AG09309 (cell line): ENCODE measurements at regions not wholly inside any gene's neighbourhood (a gene's known extent, or its start where the extent isn't known, plus 50 kb on each side); places are given as distances from the start of the nearest gene placed in this dataset.
"Not testable (repeated sequence)": the region's sequence is repeated elsewhere in the genome, so short reads cannot be mapped to it uniquely, and the experiment has no call there.

Source experiments
- DNase-seq: peaks from one replicate; pipeline ENCODE4 v3.0.0-alpha.2; 2010; ENCODE audit warnings: low read depth
- H3K4me3 ChIP-seq: 2 replicates; pipeline ENCODE4 v1.5.1; 2011; ENCODE audit warnings: mild to moderate bottlenecking, low read depth, low read length, moderate library complexity; ENCODE audit not compliant: control insufficient read depth
- TF ChIP-seq, protein P1 (sequence below): IDR thresholded peaks from 2 replicates; pipeline ENCODE4 v1.5.1; 2011; ENCODE audit warnings: mild to moderate bottlenecking, low read depth, low read length, inconsistent platforms; ENCODE audit not compliant: insufficient read depth, control insufficient read depth; ENCODE audit errors: missing control alignments

DNA sequence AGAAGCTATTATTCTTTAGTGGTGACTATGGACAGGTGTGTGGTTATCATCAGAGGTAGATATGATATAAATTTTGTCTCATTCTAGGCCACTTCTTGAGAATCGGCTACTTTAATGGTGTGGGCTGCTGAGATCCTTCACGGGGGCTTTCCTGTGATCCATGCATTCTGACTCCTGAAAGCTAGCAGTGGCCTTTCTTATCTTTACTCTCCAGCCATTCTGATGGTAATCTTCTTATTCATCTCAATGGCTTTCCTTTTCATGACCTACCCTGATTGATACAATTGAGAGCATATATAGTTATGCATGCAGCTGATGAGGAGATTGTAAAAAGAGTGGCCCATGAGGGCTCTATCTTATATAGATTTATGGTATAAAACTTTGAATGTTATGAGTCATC lies 78.3 kb upstream of the ZPLD1 start:
- DNase-seq = no peak
- TF ChIP-seq, protein P1, sequence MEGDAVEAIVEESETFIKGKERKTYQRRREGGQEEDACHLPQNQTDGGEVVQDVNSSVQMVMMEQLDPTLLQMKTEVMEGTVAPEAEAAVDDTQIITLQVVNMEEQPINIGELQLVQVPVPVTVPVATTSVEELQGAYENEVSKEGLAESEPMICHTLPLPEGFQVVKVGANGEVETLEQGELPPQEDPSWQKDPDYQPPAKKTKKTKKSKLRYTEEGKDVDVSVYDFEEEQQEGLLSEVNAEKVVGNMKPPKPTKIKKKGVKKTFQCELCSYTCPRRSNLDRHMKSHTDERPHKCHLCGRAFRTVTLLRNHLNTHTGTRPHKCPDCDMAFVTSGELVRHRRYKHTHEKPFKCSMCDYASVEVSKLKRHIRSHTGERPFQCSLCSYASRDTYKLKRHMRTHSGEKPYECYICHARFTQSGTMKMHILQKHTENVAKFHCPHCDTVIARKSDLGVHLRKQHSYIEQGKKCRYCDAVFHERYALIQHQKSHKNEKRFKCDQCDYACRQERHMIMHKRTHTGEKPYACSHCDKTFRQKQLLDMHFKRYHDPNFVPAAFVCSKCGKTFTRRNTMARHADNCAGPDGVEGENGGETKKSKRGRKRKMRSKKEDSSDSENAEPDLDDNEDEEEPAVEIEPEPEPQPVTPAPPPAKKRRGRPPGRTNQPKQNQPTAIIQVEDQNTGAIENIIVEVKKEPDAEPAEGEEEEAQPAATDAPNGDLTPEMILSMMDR = no peak
- H3K4me3 ChIP-seq = no peak overlapping the region

DNA sequence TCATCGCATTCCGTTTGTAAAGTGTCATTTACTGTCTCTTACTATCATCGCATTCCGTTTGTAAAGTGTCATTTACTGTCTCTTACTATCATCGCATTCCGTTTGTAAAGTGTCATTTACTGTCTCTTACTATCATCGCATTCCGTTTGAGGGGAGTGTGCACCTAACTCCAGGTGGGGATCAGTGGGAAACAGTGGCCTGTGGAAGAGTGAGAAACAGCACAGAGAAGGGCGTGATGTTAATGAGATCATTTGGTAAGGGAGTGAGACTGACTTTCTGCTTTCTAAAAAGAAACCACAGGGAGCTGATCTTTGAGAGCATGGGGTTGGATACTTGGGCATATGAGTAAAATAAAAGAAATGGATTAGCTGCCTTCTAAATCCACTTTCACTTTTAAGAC lies 77.5 kb upstream of the ZPLD1 start:
- H3K4me3 ChIP-seq, DNase-seq: not testable (repeated sequence)

DNA sequence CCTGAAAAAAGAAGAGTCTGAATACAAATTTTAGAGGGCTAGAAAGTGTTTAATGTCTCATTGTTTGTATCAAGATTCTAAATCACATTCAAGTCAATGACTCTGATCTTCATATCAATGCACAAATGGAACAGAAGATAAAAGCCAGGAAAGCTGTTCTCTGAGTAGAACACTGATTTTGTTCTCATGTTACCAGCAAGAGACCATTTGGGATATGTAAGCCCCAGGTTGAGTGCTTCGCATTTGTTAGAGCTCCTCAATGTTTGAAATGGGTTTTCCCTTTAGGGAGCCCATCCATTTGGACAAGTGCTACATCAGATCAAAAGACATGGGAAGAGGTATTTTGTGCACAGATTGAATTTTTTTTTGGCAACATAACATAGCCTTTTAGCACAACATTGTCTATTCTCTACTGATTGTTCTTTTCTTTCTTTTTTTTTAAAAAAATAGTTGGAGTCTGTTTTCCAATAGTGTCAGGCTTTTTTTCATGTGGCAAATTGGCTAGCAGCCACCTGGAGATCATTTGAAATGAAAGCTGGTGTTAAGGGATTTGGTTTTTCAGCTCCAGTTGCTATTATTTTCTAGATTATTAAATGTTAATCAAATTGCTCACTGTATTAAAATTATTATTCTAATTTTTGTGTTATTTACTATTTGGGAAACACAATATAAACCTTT lies 74.5 kb upstream of the ZPLD1 start:
- TF ChIP-seq, protein P1 = no peak
- no peak overlapping the region for H3K4me3 ChIP-seq
- no peak for DNase-seq

DNA sequence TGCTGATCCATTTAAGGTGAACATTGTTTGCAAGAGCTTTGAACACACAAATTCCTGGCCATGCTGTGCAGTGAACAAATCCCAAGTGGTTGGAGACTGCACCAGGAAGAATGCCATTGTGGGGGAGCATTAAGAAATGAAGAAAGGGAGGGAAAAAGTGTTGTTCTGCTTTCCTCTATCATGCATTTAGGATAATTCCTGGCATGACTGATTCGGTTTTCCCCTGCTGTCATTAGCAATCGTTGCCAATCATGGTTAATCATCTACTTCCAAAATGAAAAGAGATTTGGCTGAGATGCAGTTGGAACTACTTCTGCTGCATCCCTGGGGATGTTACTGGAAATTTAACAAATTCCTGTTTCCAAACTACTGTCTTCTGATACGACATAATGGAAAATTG lies 73.7 kb upstream of the ZPLD1 start:
- TF ChIP-seq, protein P1 = no peak
- no peak for DNase-seq
- no peak overlapping the region for H3K4me3 ChIP-seq

DNA sequence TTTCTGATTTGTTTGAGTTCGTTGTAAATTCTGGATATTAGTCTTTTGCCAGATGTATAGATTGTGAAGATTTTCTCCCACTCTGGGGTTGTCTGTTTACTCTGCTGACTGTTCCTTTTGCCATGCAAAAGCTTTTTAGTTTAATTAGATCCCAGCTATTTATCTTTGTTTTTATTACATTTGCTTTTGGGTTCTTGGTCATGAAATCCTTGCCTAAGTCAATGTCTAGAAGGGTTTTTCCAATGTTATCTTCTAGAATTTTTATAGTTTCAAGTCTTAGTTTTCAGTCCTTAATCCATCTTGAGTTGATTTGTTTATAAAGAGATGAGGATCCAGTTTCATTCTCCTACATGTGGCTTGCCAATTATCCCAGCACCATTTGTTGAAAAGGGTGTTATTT lies 68.7 kb upstream of the ZPLD1 start:
- not testable (repeated sequence) for H3K4me3 ChIP-seq, DNase-seq

DNA sequence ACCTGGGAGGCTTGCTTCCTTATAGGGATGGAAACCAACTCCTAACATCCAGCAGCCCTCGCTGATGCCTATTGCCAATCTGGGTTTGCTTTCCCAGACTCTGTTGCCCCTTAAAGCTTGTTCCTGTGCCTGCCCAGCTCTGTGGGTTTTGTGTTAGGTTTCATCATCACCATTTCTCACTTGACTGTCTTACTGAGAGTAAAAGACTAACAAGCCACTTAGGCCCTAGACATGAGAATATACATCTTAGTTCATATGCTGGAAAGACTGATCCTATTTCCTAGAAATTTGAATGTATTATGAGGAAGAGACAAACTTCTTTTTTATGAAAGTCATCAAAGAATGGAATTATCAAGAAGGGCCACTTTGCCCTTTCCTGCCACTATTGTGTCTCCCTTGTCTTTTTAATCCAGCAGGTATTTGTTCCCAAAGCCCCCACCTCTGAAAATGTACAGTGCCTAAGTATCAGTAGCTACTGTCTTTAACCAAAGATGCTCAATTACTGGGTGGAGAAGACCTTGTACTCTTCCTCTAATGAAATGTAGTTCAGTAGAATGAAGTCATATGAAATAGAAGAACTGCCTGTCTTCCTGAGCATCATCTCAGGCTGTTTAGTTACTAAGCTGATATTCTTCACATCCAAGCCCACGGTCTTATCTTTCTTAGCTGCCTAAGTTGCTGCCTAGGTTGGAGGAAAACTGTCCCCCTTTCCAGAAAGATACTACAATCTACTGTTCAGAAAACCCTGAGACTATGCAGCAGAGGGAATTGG lies 59.8 kb upstream of the ZPLD1 start:
- no peak overlapping the region for H3K4me3 ChIP-seq
- no peak for DNase-seq
- TF ChIP-seq, protein P1 = no peak

DNA sequence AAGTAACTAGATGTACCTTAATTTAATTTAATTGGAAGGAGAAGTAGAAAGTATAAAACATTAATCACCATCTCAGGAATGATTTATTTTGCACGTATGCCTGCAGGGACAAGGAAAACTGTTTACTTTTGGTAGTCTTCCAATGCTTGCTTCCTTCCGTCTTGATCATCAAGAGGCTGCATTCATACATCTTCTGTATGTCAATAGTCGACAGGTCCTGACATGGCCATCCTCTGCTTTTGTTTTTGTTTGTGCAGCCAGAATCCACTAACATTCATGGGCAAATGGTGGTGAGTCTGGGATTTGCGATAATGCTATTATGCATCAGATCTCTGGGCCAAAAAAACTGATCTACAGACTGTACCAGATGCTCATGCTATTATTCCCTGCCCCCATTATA lies 56.6 kb upstream of the ZPLD1 start:
- no peak overlapping the region for H3K4me3 ChIP-seq
- TF ChIP-seq, protein P1 = no peak
- DNase-seq = no peak

DNA sequence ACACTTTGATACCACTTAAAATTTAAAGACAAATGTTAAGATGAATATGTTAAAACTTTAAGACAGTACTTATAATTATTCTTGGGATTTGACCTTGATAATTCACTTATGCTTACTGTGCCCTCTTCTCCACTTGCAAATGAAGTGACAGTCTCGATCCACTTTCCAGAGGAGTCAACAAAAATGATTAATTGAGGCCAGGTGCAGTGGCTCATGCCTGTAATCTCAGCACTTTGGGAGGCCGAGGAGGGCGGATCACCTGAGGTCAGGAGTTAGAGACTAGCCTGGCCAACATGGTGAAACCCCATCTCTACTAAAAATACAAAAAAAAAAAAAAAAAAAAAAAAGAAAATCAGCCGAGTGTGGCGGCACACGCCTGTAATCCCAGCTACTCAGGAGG lies 52.6 kb upstream of the ZPLD1 start:
- H3K4me3 ChIP-seq = not testable (repeated sequence)

More for the DNA sequence above, 52.6 kb upstream of the ZPLD1 start:
- not testable (repeated sequence) for DNase-seq
